Adrenal gland (tissue), 5 donors: ENCODE measurements at regions not wholly inside any gene's neighbourhood (a gene's known extent, or its start where the extent isn't known, plus 50 kb on each side); places are given as distances from the start of the nearest gene placed in this dataset.

Experiments
- POLR2A ChIP-seq, 2 donors: fragments of 450-650 bp; IDR thresholded peaks; one replicate each; pipeline ENCODE4 v1.6.1; 2017; ENCODE audit warnings: antibody characterized with exemption in 2 of 2, mild to moderate bottlenecking in 2 of 2, moderate library complexity in 1 of 2
- TF ChIP-seq, protein P1 (sequence below), 6 experiments: fragments of 450-650 bp in 4 of 6; fragments of 200-600 bp in 2 of 6; sonication (generic) in 1 of 6; IDR thresholded peaks; 1 replicate in 5 of 6; 2 replicates in 1 of 6; pipeline versions ENCODE4 v1.5.1 to v1.8.0; 2016 to 2021; ENCODE audit warnings: antibody characterized with exemption in 6 of 6, mild to moderate bottlenecking in 2 of 6, moderate library complexity in 1 of 6
- donor health status: DM: no; HTN: no; CAD: no.

DNA sequence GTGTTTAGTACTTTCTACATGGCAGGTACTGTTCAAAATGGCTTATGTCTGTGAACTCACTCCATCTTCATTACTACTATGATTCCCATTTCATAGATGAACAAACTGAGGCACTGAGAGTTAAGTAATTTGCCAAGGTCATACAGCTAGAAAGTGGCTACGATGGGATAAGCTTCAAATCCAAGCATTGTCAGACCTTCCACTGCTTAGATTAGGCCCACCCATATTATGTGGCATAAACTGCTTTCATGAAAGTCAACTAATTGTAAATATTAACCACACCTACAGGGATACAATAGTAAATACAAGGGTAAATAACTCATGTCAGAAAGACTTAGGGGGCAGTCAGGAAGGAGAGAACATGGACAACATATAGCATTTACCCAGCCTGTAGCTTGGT is 68.8 kb downstream of the SLITRK2 start:
- TF ChIP-seq, protein P1, sequence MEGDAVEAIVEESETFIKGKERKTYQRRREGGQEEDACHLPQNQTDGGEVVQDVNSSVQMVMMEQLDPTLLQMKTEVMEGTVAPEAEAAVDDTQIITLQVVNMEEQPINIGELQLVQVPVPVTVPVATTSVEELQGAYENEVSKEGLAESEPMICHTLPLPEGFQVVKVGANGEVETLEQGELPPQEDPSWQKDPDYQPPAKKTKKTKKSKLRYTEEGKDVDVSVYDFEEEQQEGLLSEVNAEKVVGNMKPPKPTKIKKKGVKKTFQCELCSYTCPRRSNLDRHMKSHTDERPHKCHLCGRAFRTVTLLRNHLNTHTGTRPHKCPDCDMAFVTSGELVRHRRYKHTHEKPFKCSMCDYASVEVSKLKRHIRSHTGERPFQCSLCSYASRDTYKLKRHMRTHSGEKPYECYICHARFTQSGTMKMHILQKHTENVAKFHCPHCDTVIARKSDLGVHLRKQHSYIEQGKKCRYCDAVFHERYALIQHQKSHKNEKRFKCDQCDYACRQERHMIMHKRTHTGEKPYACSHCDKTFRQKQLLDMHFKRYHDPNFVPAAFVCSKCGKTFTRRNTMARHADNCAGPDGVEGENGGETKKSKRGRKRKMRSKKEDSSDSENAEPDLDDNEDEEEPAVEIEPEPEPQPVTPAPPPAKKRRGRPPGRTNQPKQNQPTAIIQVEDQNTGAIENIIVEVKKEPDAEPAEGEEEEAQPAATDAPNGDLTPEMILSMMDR (IDR thresholded peaks at IDR 0.05), result no peak
- no peak for TF ChIP-seq POLR2A (IDR thresholded peaks at IDR 0.05)
